Astrocyte (in vitro differentiated cells and primary cell): ENCODE measurements at regions not wholly inside any gene's neighbourhood (a gene's known extent, or its start where the extent isn't known, plus 50 kb on each side); places are given as distances from the start of the nearest gene placed in this dataset.

Experiments used
- CTCF ChIP-seq: IDR thresholded peaks from 2 replicates; pipeline ENCODE4 v1.5.1; 2011; ENCODE audit warnings: low read depth, mild to moderate bottlenecking, inconsistent platforms, low read length, moderate library complexity; ENCODE audit not compliant: insufficient read depth
- EZH2 ChIP-seq: IDR thresholded peaks from 2 replicates; pipeline ENCODE4 v1.6.1; 2012; ENCODE audit warnings: mild to moderate bottlenecking, low read length, inconsistent platforms; ENCODE audit not compliant: insufficient read depth

DNA sequence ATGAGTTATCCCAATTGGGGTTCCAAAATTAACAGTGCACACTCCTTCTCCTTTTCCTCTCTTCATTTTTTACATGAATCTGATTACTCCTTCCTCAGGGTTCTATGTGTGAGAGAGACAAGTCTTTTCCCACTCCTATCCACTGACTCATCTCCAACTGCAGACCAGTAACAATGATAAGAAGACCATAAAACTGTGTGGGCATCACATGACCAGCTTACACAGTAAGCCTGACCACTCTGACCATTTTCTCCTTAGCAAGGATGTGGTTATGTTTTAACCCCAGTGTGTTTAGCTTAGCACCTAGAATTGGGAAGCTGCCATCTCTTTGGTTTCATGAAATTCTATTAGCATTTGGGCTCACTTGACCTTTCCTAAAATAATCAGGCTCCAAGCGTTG, 145.0 kb upstream of the CALCR start:
- no peak for TF ChIP-seq CTCF
- no peak for TF ChIP-seq EZH2
